Thyroid gland (tissue), 4 donors: ENCODE measurements at regions not wholly inside any gene's neighbourhood (a gene's known extent, or its start where the extent isn't known, plus 50 kb on each side); places are given as distances from the start of the nearest gene placed in this dataset.

Source experiments
- POLR2A ChIP-seq, 2 donors: fragments of 450-650 bp; IDR thresholded peaks; one replicate each; pipeline ENCODE4 v1.6.1; 2017; ENCODE audit warnings: antibody characterized with exemption in 2 of 2, mild to moderate bottlenecking in 2 of 2, moderate library complexity in 1 of 2
- TF ChIP-seq, protein P1 (sequence below), 6 experiments: fragments of 200-600 bp in 3 of 6; fragments of 450-650 bp in 3 of 6; sonication (generic) in 3 of 6; IDR thresholded peaks; one replicate each; pipeline ENCODE4 v1.5.1; 2016 to 2019; ENCODE audit warnings: antibody characterized with exemption in 6 of 6, mild to moderate bottlenecking in 2 of 6, inconsistent platforms in 1 of 6, moderate library complexity in 1 of 6

DNA sequence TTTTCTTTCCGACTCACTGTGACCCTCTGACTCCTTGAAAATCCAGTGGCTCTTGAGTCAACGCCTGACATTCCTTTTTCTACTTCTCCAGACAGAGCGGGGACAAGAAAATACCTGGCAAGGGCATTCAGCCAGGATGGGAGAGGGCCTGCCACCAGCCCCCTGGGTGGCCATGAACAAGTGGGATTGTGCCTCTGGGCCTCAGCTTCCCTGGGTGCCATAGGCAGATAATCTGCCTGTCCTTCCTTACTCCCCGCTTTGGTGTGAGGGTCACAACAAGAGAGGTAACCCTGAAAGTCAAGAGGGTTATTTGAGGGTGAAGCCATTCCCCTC is 613.9 kb upstream of the CADM1 start:
- TF ChIP-seq, protein P1, sequence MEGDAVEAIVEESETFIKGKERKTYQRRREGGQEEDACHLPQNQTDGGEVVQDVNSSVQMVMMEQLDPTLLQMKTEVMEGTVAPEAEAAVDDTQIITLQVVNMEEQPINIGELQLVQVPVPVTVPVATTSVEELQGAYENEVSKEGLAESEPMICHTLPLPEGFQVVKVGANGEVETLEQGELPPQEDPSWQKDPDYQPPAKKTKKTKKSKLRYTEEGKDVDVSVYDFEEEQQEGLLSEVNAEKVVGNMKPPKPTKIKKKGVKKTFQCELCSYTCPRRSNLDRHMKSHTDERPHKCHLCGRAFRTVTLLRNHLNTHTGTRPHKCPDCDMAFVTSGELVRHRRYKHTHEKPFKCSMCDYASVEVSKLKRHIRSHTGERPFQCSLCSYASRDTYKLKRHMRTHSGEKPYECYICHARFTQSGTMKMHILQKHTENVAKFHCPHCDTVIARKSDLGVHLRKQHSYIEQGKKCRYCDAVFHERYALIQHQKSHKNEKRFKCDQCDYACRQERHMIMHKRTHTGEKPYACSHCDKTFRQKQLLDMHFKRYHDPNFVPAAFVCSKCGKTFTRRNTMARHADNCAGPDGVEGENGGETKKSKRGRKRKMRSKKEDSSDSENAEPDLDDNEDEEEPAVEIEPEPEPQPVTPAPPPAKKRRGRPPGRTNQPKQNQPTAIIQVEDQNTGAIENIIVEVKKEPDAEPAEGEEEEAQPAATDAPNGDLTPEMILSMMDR (IDR thresholded peaks at IDR 0.05): no peak
- TF ChIP-seq POLR2A (IDR thresholded peaks at IDR 0.05): no peak
